Breast epithelium (tissue), 3 donors: ENCODE measurements at regions not wholly inside any gene's neighbourhood (a gene's known extent, or its start where the extent isn't known, plus 50 kb on each side); places are given as distances from the start of the nearest gene placed in this dataset.

Experiments
- POLR2A ChIP-seq: fragments of 450-650 bp; IDR thresholded peaks from one replicate; pipeline ENCODE4 v1.6.1; 2016; ENCODE audit warnings: antibody characterized with exemption, mild to moderate bottlenecking, moderate library complexity
- TF ChIP-seq, protein P1 (sequence below), 3 donors: fragments of 450-650 bp; IDR thresholded peaks; one replicate each; pipeline ENCODE4 v1.5.1; 2016 to 2017; ENCODE audit warnings: antibody characterized with exemption in 3 of 3, mild to moderate bottlenecking in 3 of 3, moderate library complexity in 3 of 3

DNA sequence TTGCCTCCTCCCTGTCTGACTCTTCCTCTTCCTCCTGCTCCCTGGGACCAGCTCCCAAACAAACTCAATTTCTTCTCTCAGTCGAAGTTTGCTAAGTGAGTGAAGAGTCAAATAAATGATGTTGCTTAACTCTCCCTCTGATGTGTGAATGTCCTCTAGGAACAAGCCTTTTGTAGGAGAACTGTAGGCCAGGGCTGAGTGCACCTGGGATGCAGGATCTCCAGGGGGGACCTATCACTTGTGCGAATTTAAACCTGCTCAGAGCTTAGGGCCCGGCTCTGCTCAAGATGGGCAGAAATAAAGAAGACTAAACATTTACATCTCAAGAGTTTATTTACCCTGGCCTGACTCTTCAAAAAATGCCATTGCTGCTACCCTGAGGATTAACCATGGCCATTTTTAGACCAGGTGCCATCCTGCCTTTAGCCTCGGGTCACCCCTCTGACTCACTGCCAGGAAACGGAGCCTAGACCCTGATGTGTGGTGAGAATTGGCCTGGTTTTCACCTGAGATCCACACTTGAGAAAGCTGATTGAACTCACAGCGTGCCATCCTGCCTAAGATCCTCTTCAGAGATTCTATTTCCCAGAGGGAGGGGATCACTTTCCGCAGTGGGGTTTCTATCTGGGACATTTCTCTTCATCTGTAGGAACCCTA, 63.6 kb upstream of the CD93 start:
- no peak for TF ChIP-seq POLR2A
- TF ChIP-seq, protein P1, sequence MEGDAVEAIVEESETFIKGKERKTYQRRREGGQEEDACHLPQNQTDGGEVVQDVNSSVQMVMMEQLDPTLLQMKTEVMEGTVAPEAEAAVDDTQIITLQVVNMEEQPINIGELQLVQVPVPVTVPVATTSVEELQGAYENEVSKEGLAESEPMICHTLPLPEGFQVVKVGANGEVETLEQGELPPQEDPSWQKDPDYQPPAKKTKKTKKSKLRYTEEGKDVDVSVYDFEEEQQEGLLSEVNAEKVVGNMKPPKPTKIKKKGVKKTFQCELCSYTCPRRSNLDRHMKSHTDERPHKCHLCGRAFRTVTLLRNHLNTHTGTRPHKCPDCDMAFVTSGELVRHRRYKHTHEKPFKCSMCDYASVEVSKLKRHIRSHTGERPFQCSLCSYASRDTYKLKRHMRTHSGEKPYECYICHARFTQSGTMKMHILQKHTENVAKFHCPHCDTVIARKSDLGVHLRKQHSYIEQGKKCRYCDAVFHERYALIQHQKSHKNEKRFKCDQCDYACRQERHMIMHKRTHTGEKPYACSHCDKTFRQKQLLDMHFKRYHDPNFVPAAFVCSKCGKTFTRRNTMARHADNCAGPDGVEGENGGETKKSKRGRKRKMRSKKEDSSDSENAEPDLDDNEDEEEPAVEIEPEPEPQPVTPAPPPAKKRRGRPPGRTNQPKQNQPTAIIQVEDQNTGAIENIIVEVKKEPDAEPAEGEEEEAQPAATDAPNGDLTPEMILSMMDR (IDR thresholded peaks at IDR 0.05): no peak
